ENCODE measurements at regions not wholly inside any gene's neighbourhood (a gene's known extent, or its start where the extent isn't known, plus 50 kb on each side); places are given as distances from the start of the nearest gene placed in this dataset.

DNA sequence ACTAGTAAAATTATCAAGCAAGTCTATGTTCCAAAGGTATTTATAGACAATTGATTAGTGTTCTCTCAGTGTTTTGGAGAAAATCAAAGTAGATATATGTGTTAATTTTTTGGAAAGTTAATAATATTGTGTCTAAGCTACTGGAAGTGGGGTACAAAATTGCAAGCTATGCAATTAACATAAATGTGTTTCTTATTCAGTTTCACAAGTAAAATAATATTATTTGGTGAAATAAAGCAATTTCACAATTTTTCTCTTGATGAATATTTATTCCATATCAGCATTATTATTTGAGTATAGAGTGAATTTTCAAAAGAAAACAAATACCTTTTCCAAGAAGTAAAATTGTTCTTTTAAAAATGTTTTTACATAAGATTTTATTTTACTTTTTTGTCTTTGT lies 1047.7 kb downstream of the TBL1XR1 start:
- H3K36me3 ChIP-seq (replicated peaks in 1 of 2; ENCODE audit: control insufficient read depth in 1 of 2, insufficient read depth in 2 of 2, low read length in 1 of 2), result no peaks in the 10 kb centered on the region
- no peak overlapping the region for H3K4me3 ChIP-seq (ENCODE audit: low read depth in 2 of 2, low read length in 1 of 2)
- DNase-seq, result no peak
- no peaks in the 10 kb centered on the region for H3F3A ChIP-seq (replicated peaks; ENCODE audit: insufficient read depth)
- no peak overlapping the region for H3K4me2 ChIP-seq
- no peaks in the 10 kb centered on the region for H4K20me1 ChIP-seq (ENCODE audit: insufficient read depth)
- no peak overlapping the region for H3K27ac ChIP-seq (ENCODE audit: low read depth in 2 of 2, low read length in 1 of 2)
- no peaks in the 10 kb centered on the region for H3K9me3 ChIP-seq
- H3K4me1 ChIP-seq (ENCODE audit: control insufficient read depth in 1 of 2, insufficient read depth in 2 of 2, low read depth in 1 of 2, low read length in 1 of 2), result no peaks in the 10 kb centered on the region
- ChIA-PET CTCF (no interaction called here), POLR2A (no interaction called here)
- no peaks in the 10 kb centered on the region for H3K9me2 ChIP-seq
- H3K79me2 ChIP-seq (ENCODE audit: insufficient read depth), result no peaks in the 10 kb centered on the region
- no peaks in the 10 kb centered on the region for H3K27me3 ChIP-seq (ENCODE audit: insufficient read depth)
- no peak for TF ChIP-seq SMC3 (IDR thresholded peaks at IDR 0.05; ENCODE audit: low read depth, low read length)
- no peak for TF ChIP-seq FOXM1 (IDR thresholded peaks at IDR 0.05; ENCODE audit: low read depth)
- TF ChIP-seq TCF12 (IDR thresholded peaks at IDR 0.05), result no peak
- TF ChIP-seq MXI1 (IDR thresholded peaks at IDR 0.05; ENCODE audit: low read depth, low read length), result no peak
- TF ChIP-seq EZH2phosphoT487 (IDR thresholded peaks at IDR 0.05; ENCODE audit: borderline replicate concordance, low read depth), result no peak
- no peak for TF ChIP-seq FOXJ3 (CRISPR knock-in tag; IDR thresholded peaks at IDR 0.05)
- TF ChIP-seq, protein P1, sequence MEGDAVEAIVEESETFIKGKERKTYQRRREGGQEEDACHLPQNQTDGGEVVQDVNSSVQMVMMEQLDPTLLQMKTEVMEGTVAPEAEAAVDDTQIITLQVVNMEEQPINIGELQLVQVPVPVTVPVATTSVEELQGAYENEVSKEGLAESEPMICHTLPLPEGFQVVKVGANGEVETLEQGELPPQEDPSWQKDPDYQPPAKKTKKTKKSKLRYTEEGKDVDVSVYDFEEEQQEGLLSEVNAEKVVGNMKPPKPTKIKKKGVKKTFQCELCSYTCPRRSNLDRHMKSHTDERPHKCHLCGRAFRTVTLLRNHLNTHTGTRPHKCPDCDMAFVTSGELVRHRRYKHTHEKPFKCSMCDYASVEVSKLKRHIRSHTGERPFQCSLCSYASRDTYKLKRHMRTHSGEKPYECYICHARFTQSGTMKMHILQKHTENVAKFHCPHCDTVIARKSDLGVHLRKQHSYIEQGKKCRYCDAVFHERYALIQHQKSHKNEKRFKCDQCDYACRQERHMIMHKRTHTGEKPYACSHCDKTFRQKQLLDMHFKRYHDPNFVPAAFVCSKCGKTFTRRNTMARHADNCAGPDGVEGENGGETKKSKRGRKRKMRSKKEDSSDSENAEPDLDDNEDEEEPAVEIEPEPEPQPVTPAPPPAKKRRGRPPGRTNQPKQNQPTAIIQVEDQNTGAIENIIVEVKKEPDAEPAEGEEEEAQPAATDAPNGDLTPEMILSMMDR (IDR thresholded peaks at IDR 0.05), result no peak
- no peak for TF ChIP-seq GATA2 (CRISPR knock-in tag; IDR thresholded peaks at IDR 0.05)
- TF ChIP-seq TEAD4 (IDR thresholded peaks at IDR 0.05; ENCODE audit: borderline replicate concordance, insufficient read depth), result no peak
- TF ChIP-seq, protein P2, sequence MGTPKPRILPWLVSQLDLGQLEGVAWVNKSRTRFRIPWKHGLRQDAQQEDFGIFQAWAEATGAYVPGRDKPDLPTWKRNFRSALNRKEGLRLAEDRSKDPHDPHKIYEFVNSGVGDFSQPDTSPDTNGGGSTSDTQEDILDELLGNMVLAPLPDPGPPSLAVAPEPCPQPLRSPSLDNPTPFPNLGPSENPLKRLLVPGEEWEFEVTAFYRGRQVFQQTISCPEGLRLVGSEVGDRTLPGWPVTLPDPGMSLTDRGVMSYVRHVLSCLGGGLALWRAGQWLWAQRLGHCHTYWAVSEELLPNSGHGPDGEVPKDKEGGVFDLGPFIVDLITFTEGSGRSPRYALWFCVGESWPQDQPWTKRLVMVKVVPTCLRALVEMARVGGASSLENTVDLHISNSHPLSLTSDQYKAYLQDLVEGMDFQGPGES (IDR thresholded peaks at IDR 0.05; ENCODE audit: low read depth, low read length), result no peak
- TF ChIP-seq ELF1 (IDR thresholded peaks at IDR 0.05), result no peak
- TF ChIP-seq YY1 (IDR thresholded peaks at IDR 0.05; ENCODE audit: low read depth), result no peak
- TF ChIP-seq NRF1 (IDR thresholded peaks at IDR 0.05; ENCODE audit: low read depth, low read length), result no peak
- TF ChIP-seq JUND (IDR thresholded peaks at IDR 0.05), result no peak
- H2AFZ ChIP-seq (ENCODE audit: low read depth), result no peak overlapping the region
- no peak overlapping the region for H3K9ac ChIP-seq

DNA sequence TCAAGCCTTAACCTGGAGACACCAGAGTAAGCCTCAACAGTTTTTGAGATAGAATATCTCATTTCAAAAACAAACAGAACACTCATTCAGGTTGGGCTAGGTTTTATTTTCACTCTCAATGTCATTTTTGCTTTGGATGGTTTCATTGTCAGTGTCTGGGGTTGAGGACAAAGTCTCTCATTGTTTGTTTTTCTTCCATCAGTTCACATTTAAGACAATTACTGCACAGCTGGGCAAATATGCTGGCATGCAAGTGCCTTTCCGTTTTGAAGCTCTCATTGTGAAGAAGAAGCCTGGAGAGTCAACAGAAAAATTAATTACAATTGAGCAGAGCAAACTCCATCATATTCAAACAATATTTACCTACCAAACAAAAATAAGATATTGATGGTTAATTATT lies 1050.0 kb downstream of the TBL1XR1 start:
- no peak overlapping the region for H3K27ac ChIP-seq (ENCODE audit: low read depth in 2 of 2, low read length in 1 of 2)
- no peak overlapping the region for H3K9ac ChIP-seq
- ChIA-PET POLR2A (no interaction called here), CTCF (no interaction called here)
- no peaks in the 10 kb centered on the region for H3K79me2 ChIP-seq (ENCODE audit: insufficient read depth)
- no peak overlapping the region for H3K4me2 ChIP-seq
- H3K36me3 ChIP-seq (replicated peaks in 1 of 2; ENCODE audit: control insufficient read depth in 1 of 2, insufficient read depth in 2 of 2, low read length in 1 of 2), result no peaks in the 10 kb centered on the region
- DNase-seq, result no peak
- TF ChIP-seq MXI1 (IDR thresholded peaks at IDR 0.05; ENCODE audit: low read depth, low read length) (no peak), MEF2A (IDR thresholded peaks at IDR 0.05; ENCODE audit: borderline replicate concordance, low read depth) (no peak), FOXJ3 (CRISPR knock-in tag; IDR thresholded peaks at IDR 0.05) (no peak), TEAD4 (IDR thresholded peaks at IDR 0.05; ENCODE audit: borderline replicate concordance, insufficient read depth) (no peak), RCOR1 (IDR thresholded peaks at IDR 0.05; ENCODE audit: low read length) (no peak), FOXM1 (IDR thresholded peaks at IDR 0.05; ENCODE audit: low read depth) (no peak), YY1 (IDR thresholded peaks at IDR 0.05; ENCODE audit: low read depth) (no peak), POLR2AphosphoS5 (IDR thresholded peaks at IDR 0.05; ENCODE audit: low read depth, low read length) (no peak), JUND (IDR thresholded peaks at IDR 0.05) (no peak), TCF12 (IDR thresholded peaks at IDR 0.05) (no peak)
- no peak overlapping the region for H2AFZ ChIP-seq (ENCODE audit: low read depth)
- H3K9me2 ChIP-seq, result no peaks in the 10 kb centered on the region
- no peaks in the 10 kb centered on the region for H4K20me1 ChIP-seq (ENCODE audit: insufficient read depth)
- H3K9me3 ChIP-seq, result no peaks in the 10 kb centered on the region
- no peaks in the 10 kb centered on the region for H3K27me3 ChIP-seq (ENCODE audit: insufficient read depth)
- no peak overlapping the region for H3K4me3 ChIP-seq (ENCODE audit: low read depth in 2 of 2, low read length in 1 of 2)
- no peaks in the 10 kb centered on the region for H3F3A ChIP-seq (replicated peaks; ENCODE audit: insufficient read depth)
- H3K4me1 ChIP-seq (ENCODE audit: control insufficient read depth in 1 of 2, insufficient read depth in 2 of 2, low read depth in 1 of 2, low read length in 1 of 2), result no peaks in the 10 kb centered on the region
- WGBS (ENCODE audit: low lambda C conversion rate), result 19% methylated on average over 1 of the region's 1 CpG

Measured in SK-N-SH (cell line).